ENCODE measurements at regions not wholly inside any gene's neighbourhood (a gene's known extent, or its start where the extent isn't known, plus 50 kb on each side); places are given as distances from the start of the nearest gene placed in this dataset.

DNA sequence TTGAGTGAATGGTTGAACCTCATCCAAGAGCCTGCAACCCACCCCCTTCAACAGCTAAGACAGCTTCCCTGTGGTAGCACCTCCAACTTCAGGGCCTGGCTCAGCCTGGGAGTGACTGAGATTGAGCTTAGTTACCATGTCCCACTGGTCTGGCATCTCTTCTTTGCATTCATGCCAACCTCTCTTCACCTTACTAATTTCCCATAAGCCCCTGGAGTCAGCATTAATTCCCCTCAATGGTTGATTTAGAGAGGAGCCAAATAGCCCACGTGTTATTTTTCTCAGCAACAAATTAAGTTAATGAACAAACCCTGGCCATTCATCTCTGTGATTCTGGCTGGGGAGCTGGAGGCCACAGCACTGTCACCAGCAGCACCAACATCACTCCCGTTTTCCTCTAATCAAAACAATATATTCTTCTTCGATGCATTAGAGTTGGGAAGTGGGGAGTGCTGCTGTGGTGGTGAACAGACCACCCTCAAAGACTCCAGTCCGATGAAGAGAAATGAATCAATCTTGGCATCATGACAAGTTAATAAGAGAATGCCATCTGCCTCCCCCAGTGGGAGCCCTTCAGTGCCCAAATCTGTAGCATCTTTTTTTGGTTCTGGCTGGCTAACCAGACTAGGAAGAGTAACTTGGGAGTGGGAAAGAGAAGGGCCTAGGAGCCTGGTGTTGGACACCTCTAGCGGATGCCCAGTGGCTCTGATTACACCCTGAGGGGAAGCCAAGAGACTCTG is 83.2 kb upstream of the ADRA1D start:
- H3K4me1 Mint-ChIP-seq (ENCODE audit: insufficient read depth, unreplicated experiment) = no peaks in the 10 kb centered on the region
- no peak overlapping the region for H3K4me3 Mint-ChIP-seq (ENCODE audit: unreplicated experiment)
- DNase-seq (ENCODE audit: unreplicated experiment) = no peak
- ChIA-PET POLR2A (no interaction called here), CTCF (interaction anchor here (0.6 to 1.2 kb wide), 3 partner anchors 25 to 1116 kb away, joined by 3 read pairs; no protein-coding TSS in a partner anchor)
- H3K27ac Mint-ChIP-seq (ENCODE audit: low read depth, unreplicated experiment) = no peak overlapping the region
- H3K27me3 Mint-ChIP-seq (ENCODE audit: insufficient read depth, unreplicated experiment) = peaks cover 11% of the 10 kb centered on the region
- no peaks in the 10 kb centered on the region for H3K36me3 Mint-ChIP-seq (ENCODE audit: insufficient read depth, unreplicated experiment)
- BruUV-seq (replicated peaks) = no TSS peak
- intact Hi-C loops (cut with micrococcal nuclease) = no loop called here
- no peaks in the 10 kb centered on the region for H3K9me3 Mint-ChIP-seq (ENCODE audit: unreplicated experiment)
- TF ChIP-seq, protein P1, sequence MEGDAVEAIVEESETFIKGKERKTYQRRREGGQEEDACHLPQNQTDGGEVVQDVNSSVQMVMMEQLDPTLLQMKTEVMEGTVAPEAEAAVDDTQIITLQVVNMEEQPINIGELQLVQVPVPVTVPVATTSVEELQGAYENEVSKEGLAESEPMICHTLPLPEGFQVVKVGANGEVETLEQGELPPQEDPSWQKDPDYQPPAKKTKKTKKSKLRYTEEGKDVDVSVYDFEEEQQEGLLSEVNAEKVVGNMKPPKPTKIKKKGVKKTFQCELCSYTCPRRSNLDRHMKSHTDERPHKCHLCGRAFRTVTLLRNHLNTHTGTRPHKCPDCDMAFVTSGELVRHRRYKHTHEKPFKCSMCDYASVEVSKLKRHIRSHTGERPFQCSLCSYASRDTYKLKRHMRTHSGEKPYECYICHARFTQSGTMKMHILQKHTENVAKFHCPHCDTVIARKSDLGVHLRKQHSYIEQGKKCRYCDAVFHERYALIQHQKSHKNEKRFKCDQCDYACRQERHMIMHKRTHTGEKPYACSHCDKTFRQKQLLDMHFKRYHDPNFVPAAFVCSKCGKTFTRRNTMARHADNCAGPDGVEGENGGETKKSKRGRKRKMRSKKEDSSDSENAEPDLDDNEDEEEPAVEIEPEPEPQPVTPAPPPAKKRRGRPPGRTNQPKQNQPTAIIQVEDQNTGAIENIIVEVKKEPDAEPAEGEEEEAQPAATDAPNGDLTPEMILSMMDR (IDR thresholded peaks at IDR 0.05; ENCODE audit: unreplicated experiment) = no peak

DNA sequence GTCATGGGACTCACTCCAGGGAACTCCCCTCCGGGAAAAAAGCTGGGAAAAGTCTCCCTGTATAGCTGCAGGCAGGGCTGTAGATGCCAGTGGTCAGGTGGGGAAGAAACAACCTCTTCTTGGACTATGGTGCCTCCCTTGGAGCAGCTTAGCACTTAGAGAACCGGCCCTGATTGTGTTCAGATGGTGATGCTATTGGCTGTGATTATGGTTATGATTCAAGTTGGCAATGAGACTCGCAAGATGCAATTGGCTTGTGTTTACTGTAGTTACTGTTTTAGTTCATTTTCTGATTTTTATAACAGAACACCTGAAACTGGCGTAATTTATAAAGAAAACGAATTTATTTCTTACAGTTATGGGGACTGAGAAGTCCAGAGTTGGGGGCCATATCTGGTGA is 80.9 kb upstream of the ADRA1D start:
- POLR2A ChIA-PET = no interaction called here
- Mint-ChIP-seq H3K9me3 (ENCODE audit: unreplicated experiment) (no peaks in the 10 kb centered on the region), H3K27me3 (ENCODE audit: insufficient read depth, unreplicated experiment) (no peaks in the 10 kb centered on the region), H3K4me1 (ENCODE audit: insufficient read depth, unreplicated experiment) (no peaks in the 10 kb centered on the region), H3K27ac (ENCODE audit: low read depth, unreplicated experiment) (no peak overlapping the region), H3K4me3 (ENCODE audit: unreplicated experiment) (no peak overlapping the region), H3K36me3 (ENCODE audit: insufficient read depth, unreplicated experiment) (no peaks in the 10 kb centered on the region)
- DNase-seq (ENCODE audit: unreplicated experiment) = no peak
- BruUV-seq (replicated peaks) = no TSS peak
- intact Hi-C loops (cut with micrococcal nuclease) = no loop called here
- CTCF ChIA-PET = no interaction called here
- TF ChIP-seq, protein P1 (IDR thresholded peaks at IDR 0.05; ENCODE audit: unreplicated experiment) = no peak

- TF ChIP-seq, protein P1 (IDR thresholded peaks at IDR 0.05; ENCODE audit: unreplicated experiment) = no peak
- Mint-ChIP-seq H3K4me1 (ENCODE audit: insufficient read depth, unreplicated experiment) (no peaks in the 10 kb centered on the region), H3K9me3 (ENCODE audit: unreplicated experiment) (no peaks in the 10 kb centered on the region), H3K27me3 (ENCODE audit: insufficient read depth, unreplicated experiment) (no peaks in the 10 kb centered on the region), H3K27ac (ENCODE audit: low read depth, unreplicated experiment) (no peak overlapping the region), H3K4me3 (ENCODE audit: unreplicated experiment) (no peak overlapping the region), H3K36me3 (ENCODE audit: insufficient read depth, unreplicated experiment) (no peaks in the 10 kb centered on the region)
- intact Hi-C loops (cut with micrococcal nuclease) = no loop called here
- no peak for DNase-seq (ENCODE audit: unreplicated experiment)
- ChIA-PET POLR2A (no interaction called here), CTCF (no interaction called here)
- BruUV-seq (replicated peaks) = no TSS peak
These were observed 80.1 kb upstream of the ADRA1D start for GRCh38 chr20:4329232-4329631.

- BruUV-seq (replicated peaks) = no TSS peak
- H3K27ac Mint-ChIP-seq (ENCODE audit: low read depth, unreplicated experiment) = no peak overlapping the region
- no peak overlapping the region for H3K4me3 Mint-ChIP-seq (ENCODE audit: unreplicated experiment)
- H3K27me3 Mint-ChIP-seq (ENCODE audit: insufficient read depth, unreplicated experiment) = no peaks in the 10 kb centered on the region
- H3K4me1 Mint-ChIP-seq (ENCODE audit: insufficient read depth, unreplicated experiment) = no peaks in the 10 kb centered on the region
- no peak for DNase-seq (ENCODE audit: unreplicated experiment)
- ChIA-PET CTCF (interaction anchor here (0.7 kb wide), 1 partner anchor 42 kb away, joined by 4 read pairs; no protein-coding TSS in a partner anchor), POLR2A (no interaction called here)
- intact Hi-C loops (cut with micrococcal nuclease) = no loop called here
- no peaks in the 10 kb centered on the region for H3K36me3 Mint-ChIP-seq (ENCODE audit: insufficient read depth, unreplicated experiment)
- TF ChIP-seq, protein P1 (IDR thresholded peaks at IDR 0.05; ENCODE audit: unreplicated experiment) = no peak
- H3K9me3 Mint-ChIP-seq (ENCODE audit: unreplicated experiment) = no peaks in the 10 kb centered on the region
These were observed 79.5 kb upstream of the ADRA1D start for GRCh38 chr20:4328541-4328940.

Data from MCF 10A (cell line).